Esophagus squamous epithelium (tissue), 4 donors: ENCODE measurements at regions not wholly inside any gene's neighbourhood (a gene's known extent, or its start where the extent isn't known, plus 50 kb on each side); places are given as distances from the start of the nearest gene placed in this dataset.

Experiments used
- POLR2A ChIP-seq, 4 donors: fragments of 450-650 bp; IDR thresholded peaks; one replicate each; pipeline ENCODE4 v1.6.1; 2017; ENCODE audit warnings: antibody characterized with exemption in 4 of 4, mild to moderate bottlenecking in 4 of 4, moderate library complexity in 3 of 4
- TF ChIP-seq, protein P1 (sequence below), 6 experiments: fragments of 450-650 bp in 4 of 6; fragments of 200-600 bp in 2 of 6; sonication (generic) in 2 of 6; IDR thresholded peaks; one replicate each; pipeline ENCODE4 v1.5.1; 2016 to 2019; ENCODE audit warnings: antibody characterized with exemption in 6 of 6, mild to moderate bottlenecking in 4 of 6, moderate library complexity in 4 of 6

DNA sequence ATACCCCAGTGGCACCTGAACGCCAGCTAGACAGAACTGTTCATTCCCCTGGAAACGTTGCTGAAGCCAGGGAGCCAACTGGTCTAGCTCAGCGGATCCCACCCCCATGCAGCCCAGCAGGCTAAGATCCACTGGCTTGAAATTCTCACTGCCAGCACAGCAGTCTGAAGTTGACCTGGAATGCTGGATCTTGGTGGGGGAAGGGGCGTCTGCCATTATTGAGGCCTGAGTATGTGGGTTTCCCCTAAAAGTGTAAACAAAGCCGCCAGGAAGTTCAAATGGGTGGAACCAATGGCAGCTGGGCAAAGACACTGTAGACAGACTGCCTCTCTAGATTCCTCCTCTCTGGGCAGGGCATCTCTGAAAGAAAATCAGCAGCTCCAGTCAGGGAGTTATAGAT lies 213.0 kb downstream of the NKX6-1 start:
- TF ChIP-seq, protein P1, sequence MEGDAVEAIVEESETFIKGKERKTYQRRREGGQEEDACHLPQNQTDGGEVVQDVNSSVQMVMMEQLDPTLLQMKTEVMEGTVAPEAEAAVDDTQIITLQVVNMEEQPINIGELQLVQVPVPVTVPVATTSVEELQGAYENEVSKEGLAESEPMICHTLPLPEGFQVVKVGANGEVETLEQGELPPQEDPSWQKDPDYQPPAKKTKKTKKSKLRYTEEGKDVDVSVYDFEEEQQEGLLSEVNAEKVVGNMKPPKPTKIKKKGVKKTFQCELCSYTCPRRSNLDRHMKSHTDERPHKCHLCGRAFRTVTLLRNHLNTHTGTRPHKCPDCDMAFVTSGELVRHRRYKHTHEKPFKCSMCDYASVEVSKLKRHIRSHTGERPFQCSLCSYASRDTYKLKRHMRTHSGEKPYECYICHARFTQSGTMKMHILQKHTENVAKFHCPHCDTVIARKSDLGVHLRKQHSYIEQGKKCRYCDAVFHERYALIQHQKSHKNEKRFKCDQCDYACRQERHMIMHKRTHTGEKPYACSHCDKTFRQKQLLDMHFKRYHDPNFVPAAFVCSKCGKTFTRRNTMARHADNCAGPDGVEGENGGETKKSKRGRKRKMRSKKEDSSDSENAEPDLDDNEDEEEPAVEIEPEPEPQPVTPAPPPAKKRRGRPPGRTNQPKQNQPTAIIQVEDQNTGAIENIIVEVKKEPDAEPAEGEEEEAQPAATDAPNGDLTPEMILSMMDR (IDR thresholded peaks at IDR 0.05), result no peak
- no peak for TF ChIP-seq POLR2A (IDR thresholded peaks at IDR 0.05)
